Bronchial epithelial cell (primary cell): ENCODE measurements at regions not wholly inside any gene's neighbourhood (a gene's known extent, or its start where the extent isn't known, plus 50 kb on each side); places are given as distances from the start of the nearest gene placed in this dataset.
A peak's percentile ranks its signal among the peaks of the same experiment; 100 is the strongest.

Experiments
- DNase-seq: peaks from one replicate; pipeline ENCODE4 v3.0.0-alpha.2; 2010; ENCODE audit warnings: low read depth
- FAIRE-seq: peaks from 2 replicates; lab custom pipeline; 2011; peaks lifted over from hg19 to GRCh38; lab: Jason Lieb, UNC
- H3K27me3 ChIP-seq: 2 replicates; pipeline ENCODE4 v1.5.1; 2011; ENCODE audit warnings: low read length; ENCODE audit not compliant: control insufficient read depth, insufficient read depth
- H3K36me3 ChIP-seq: 2 replicates; pipeline ENCODE4 v1.5.1; 2011; ENCODE audit warnings: low read length; ENCODE audit not compliant: control insufficient read depth, insufficient read depth
- H3K4me3 ChIP-seq: 2 replicates; pipeline ENCODE4 v1.5.1; 2011; ENCODE audit warnings: mild to moderate bottlenecking, low read depth, low read length, control low read depth
- CTCF ChIP-seq: IDR thresholded peaks from 2 replicates; pipeline ENCODE4 v1.5.1; 2011; ENCODE audit warnings: mild to moderate bottlenecking, moderate library complexity, low read length, control low read depth, inconsistent platforms; ENCODE audit not compliant: insufficient read depth, severe bottlenecking

- no peaks in the 10 kb centered on the region for H3K36me3 ChIP-seq
- no peak overlapping the region for H3K4me3 ChIP-seq
- TF ChIP-seq CTCF: no peak
- H3K27me3 ChIP-seq: peaks cover 2% of the 10 kb centered on the region
- DNase-seq: no peak
- FAIRE-seq: no peak
Measured at GRCh38 chr2:234627308-234627707, 130.4 kb upstream of the ARL4C start.

GRCh38 chr2:234626566-234627130, 129.8 kb upstream of the ARL4C start:
- Histone ChIP-seq H3K4me3 (no peak overlapping the region), H3K27me3 (no peaks in the 10 kb centered on the region), H3K36me3 (no peaks in the 10 kb centered on the region)
- TF ChIP-seq CTCF: no peak
- FAIRE-seq (no peak), DNase-seq (no peak)

GRCh38 chr2:234625626-234626250, 128.9 kb upstream of the ARL4C start:
- Histone ChIP-seq H3K36me3 (no peaks in the 10 kb centered on the region), H3K4me3 (no peak overlapping the region), H3K27me3 (no peaks in the 10 kb centered on the region)
- DNase-seq (no peak), FAIRE-seq (no peak)
- no peak for TF ChIP-seq CTCF

GRCh38 chr2:234623521-234623991, 126.7 kb upstream of the ARL4C start:
- DNase-seq (no peak), FAIRE-seq (peak; percentile 18)

GRCh38 chr2:234621120-234621519, 124.2 kb upstream of the ARL4C start:
- TF ChIP-seq CTCF: no peak
- DNase-seq (no peak), FAIRE-seq (no peak)
- Histone ChIP-seq H3K4me3 (no peak overlapping the region), H3K27me3 (no peaks in the 10 kb centered on the region), H3K36me3 (no peaks in the 10 kb centered on the region)

More at GRCh38 chr2:234623521-234623991, 126.7 kb upstream of the ARL4C start:
- no peaks in the 10 kb centered on the region for H3K27me3 ChIP-seq
- H3K36me3 ChIP-seq: no peaks in the 10 kb centered on the region
- no peak for TF ChIP-seq CTCF
- no peak overlapping the region for H3K4me3 ChIP-seq
